ENCODE measurements at regions not wholly inside any gene's neighbourhood (a gene's known extent, or its start where the extent isn't known, plus 50 kb on each side); places are given as distances from the start of the nearest gene placed in this dataset.

DNA sequence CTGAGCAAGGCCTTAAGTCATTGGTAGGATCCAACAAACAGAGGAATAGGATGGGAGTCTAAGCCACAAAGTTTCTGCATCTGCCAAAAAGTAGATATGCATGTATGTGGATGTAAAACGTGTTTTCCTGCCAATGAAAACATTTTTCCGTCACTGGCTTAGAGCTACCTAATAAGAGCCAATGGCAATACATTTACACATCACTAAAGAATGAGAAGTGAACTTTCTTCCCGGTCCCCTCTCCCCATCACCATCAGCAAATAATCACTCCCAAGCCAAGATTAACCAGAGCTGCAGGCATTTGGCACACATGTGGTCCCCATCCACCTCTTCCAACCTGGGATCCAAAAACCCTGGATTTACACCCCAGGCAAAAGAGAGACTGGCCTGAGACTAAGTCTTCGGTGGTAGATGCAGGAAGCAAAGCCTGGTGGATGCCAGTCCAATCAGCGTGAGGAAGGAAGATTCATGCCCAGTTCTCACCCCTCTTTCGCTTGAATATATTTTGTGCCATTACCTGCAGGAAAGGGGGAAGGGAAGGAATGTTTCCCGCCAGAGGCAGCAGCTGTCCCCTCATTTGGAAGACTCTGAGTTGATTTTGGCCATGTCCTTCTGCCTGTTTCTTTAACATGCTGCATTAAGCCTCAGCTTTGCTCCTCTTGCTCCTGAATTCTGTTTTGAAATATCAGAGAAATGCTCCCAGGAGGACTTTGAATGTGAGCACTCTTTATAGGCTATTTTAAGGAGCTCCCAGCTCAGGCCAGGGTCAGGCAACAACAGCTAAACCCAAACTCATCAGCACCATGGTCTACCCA lies 131.4 kb downstream of the CHIC2 start:
- Mint-ChIP-seq H3K9me3 (no peaks in the 10 kb centered on the region), H3K36me3 (ENCODE audit: low read depth) (no peaks in the 10 kb centered on the region), H3K27ac (no peak overlapping the region), H3K4me1 (no peaks in the 10 kb centered on the region), H3K27me3 (peaks cover 7% of the 10 kb centered on the region), H3K4me3 (no peak overlapping the region)
- DNase-seq (no peak), ATAC-seq (ENCODE audit: low read depth) (no peak)
- intact Hi-C loops (cut with micrococcal nuclease): no loop called here
- ChIA-PET CTCF (interaction anchor here (1.3 to 4.5 kb wide), 4 partner anchors 25 to 301 kb away, joined by 5 to 64 read pairs (median 6); no protein-coding TSS in a partner anchor), POLR2A (no interaction called here)
- TF ChIP-seq, protein P1, sequence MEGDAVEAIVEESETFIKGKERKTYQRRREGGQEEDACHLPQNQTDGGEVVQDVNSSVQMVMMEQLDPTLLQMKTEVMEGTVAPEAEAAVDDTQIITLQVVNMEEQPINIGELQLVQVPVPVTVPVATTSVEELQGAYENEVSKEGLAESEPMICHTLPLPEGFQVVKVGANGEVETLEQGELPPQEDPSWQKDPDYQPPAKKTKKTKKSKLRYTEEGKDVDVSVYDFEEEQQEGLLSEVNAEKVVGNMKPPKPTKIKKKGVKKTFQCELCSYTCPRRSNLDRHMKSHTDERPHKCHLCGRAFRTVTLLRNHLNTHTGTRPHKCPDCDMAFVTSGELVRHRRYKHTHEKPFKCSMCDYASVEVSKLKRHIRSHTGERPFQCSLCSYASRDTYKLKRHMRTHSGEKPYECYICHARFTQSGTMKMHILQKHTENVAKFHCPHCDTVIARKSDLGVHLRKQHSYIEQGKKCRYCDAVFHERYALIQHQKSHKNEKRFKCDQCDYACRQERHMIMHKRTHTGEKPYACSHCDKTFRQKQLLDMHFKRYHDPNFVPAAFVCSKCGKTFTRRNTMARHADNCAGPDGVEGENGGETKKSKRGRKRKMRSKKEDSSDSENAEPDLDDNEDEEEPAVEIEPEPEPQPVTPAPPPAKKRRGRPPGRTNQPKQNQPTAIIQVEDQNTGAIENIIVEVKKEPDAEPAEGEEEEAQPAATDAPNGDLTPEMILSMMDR (IDR thresholded peaks at IDR 0.05): no peak

DNA sequence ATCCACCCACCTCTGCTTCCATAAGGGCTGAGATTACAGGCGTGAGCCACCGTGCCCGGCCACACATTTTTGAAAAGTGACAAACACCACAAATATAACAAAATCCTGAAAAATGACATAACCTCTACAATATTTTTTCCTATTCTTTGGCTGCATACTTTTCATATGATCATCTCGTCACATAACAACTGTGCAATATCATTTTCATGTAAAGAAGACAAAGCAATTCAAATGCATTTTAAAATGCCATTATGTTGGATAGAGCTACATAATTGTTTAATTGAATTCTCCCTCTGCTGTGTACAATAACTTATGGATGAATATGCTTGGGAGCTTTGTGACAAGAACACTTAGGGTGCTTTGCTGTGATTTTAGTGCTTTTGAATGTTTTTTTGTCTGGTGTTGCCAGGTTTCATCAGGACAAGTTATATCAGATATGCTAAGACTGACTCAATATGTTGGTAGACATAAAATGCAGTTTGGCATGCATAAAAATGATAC lies 132.9 kb downstream of the CHIC2 start:
- no peak overlapping the region for H3K27ac Mint-ChIP-seq
- TF ChIP-seq, protein P1 (IDR thresholded peaks at IDR 0.05): no peak
- intact Hi-C loops (cut with micrococcal nuclease): no loop called here
- ChIA-PET CTCF (interaction anchor here (1.1 to 4.5 kb wide), 8 partner anchors 9 to 302 kb away, joined by 3 to 64 read pairs (median 5); no protein-coding TSS in a partner anchor), POLR2A (no interaction called here)
- no peak overlapping the region for H3K4me3 Mint-ChIP-seq
- no peak for ATAC-seq (ENCODE audit: low read depth)
- H3K4me1 Mint-ChIP-seq: no peaks in the 10 kb centered on the region
- H3K27me3 Mint-ChIP-seq: peaks cover 10% of the 10 kb centered on the region
- DNase-seq: no peak
- no peaks in the 10 kb centered on the region for H3K9me3 Mint-ChIP-seq
- no peaks in the 10 kb centered on the region for H3K36me3 Mint-ChIP-seq (ENCODE audit: low read depth)

DNA sequence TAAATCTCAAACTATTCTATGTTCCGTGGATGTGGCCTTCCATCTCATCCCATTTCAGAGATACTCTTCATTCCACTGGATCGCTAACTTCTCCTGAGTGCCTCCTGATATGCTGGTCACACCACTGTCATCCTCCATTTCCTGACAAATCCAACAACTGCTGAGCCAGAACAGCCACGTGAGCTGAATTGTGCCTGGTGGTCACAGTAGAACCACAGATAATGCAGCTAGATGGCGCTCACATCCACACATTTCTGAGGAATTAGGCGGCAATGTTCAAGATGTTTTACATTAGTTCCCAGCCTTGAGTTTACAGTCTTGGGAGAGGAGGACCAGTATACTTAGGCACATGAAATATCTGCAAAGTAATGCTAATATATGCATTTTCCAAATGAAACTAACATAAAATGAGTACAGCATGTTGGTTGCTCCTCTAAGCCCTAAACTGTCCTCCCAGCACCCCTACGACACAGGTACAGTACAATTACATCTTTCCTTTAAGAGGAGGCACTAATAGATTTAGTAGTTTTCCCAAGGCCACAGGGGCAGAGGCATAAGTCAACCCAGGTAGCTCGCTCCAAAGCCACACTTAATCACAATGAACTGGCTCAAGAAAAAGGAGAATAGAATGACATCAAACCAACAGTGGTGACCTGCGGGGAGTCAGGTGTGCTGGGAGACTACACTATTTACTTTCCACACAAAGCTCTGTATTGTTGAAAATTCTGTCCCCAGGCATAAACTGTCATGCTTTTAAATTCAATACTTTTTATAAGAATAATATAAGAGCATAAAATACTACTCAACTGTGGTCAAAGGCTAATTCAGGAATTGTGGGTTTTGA lies 134.2 kb downstream of the CHIC2 start:
- TF ChIP-seq, protein P1 (IDR thresholded peaks at IDR 0.05): no peak
- ATAC-seq (ENCODE audit: low read depth): no peak

DNA sequence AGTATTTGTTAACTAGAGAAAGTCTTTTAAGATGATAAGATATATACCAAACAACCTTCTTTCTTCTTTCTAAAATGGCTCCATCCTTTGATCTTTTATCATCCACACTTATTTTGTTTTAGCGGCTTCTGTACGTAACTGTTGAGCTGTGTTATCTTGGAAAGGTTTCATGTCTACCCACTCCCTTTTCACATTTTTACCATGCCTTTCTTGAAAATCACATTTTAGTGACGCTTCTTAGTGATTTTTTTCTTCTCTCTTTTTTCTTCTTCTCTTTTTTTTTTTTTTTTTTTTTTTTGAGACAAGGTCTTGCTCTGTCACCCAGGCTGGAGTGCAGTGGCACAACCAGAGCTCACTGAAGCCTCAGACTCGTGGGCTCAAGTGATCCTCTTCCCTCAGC lies 135.1 kb downstream of the CHIC2 start:
- no peak for DNase-seq
- H3K27me3 Mint-ChIP-seq: peaks cover 7% of the 10 kb centered on the region
- CTCF ChIA-PET: interaction anchor here (0.6 to 4.5 kb wide), 6 partner anchors 9 to 423 kb away, joined by 3 to 64 read pairs (median 6); no protein-coding TSS in a partner anchor
- ATAC-seq (ENCODE audit: low read depth): no peak
- no peak overlapping the region for H3K4me3 Mint-ChIP-seq
- POLR2A ChIA-PET: no interaction called here
- H3K27ac Mint-ChIP-seq: no peak overlapping the region
- H3K4me1 Mint-ChIP-seq: no peaks in the 10 kb centered on the region
- H3K36me3 Mint-ChIP-seq (ENCODE audit: low read depth): no peaks in the 10 kb centered on the region
- intact Hi-C loops (cut with micrococcal nuclease): no loop called here
- TF ChIP-seq, protein P1 (IDR thresholded peaks at IDR 0.05): no peak
- no peaks in the 10 kb centered on the region for H3K9me3 Mint-ChIP-seq

More for the DNA sequence above, 134.2 kb downstream of the CHIC2 start:
- intact Hi-C loops (cut with micrococcal nuclease): loop anchor here (1.0 kb wide), 3 partner anchors 287 to 733 kb away; no protein-coding TSS in a partner anchor
- ChIA-PET POLR2A (no interaction called here), CTCF (interaction anchor here (0.6 to 4.5 kb wide), 9 partner anchors 9 to 424 kb away, joined by 3 to 64 read pairs (median 3); no protein-coding TSS in a partner anchor)
- Mint-ChIP-seq H3K4me3 (no peak overlapping the region), H3K9me3 (no peaks in the 10 kb centered on the region), H3K27ac (no peak overlapping the region), H3K4me1 (no peaks in the 10 kb centered on the region), H3K36me3 (ENCODE audit: low read depth) (no peaks in the 10 kb centered on the region), H3K27me3 (peaks cover 9% of the 10 kb centered on the region)
- no peak for DNase-seq
